ENCODE measurements at regions not wholly inside any gene's neighbourhood (a gene's known extent, or its start where the extent isn't known, plus 50 kb on each side); places are given as distances from the start of the nearest gene placed in this dataset.

DNA sequence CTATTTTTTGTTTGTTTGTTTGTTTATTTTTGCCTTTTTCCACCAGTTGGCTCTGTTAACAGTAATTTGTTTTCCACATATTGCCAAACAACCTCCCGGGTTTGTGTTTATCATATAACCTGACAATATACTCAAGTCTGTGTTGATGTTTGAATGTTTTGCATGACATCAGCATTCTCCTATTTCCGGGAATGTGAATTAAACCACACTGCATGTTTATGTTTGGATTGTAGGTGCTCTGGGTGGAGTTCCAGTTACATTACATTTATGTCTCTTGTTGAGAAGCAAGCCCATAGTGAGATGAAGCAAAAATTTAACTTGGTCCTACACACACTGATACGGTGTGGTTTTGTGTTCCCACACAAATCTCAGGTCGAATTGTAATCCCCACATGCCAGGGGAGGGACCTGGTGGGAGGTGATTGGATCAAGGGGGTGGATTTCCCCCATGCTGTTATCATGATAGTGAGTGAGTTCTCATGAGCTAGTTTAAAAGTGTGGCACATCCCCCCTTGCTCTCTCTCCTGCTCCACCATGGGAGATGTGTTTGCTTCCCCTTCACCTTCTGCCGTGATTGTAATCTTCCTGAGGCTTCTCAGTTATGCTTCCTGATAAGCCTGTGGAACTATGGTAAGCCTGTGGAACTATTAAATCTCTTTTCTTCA lies 54.4 kb upstream of the CLNK start:
- DNase-seq: no peak

DNA sequence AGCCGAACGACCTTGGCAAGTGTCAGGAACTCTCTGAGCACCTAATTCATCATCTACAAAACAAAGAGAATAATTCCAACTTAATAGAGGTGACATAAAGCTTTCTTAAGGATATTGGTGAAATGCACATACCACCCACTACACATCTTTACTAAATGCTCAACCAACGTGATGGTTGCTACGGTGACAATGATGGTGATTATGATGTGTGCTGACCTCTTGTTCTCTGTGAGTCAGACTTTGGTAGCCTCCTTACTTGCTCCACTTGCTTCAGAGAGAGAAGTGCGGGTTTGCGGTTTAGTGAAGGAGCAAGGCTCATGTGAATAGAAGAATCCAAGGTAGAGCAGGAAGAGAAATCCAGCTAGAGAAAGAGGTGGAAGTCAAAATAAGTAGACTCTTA lies 52.8 kb upstream of the CLNK start:
- DNase-seq: no peak

DNA sequence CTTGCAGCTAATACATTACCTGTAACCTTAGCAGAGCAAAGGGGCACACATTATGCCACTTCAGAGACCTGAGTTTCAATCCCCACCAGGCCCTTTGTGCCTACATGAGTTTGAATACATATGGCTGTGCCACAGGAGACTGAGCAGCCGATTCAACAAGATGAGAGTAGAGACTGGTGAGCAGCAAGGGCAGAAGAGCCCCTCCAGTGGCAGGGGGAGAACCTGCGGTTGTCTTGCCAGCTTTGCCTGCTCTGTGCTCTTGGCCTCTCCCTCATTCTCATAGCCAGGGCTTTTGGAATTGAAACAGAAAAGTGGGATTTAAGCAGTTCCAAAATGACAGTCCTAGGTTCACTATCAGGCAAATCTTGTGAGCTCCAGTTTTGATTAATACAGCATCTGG lies 52.3 kb upstream of the CLNK start:
- DNase-seq: no peak

DNA sequence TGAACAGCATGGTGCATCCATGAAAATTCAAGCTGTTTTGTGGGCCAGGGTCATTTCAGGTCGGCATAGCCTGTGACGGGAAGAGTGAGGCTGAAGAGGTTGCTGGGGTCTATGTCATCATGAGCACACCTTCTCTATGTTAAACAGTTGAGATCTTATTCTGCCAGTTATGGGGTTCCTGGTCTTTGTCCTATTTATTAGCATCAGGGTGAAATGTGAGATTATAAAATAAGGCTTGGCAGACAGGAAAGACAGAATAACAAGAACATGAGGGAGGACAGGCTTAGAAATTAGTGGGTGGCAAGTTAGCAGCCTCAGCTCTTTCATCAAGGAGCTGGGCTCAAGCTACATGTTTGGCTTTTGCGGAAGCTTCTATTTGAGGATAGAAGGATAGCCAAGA lies 51.7 kb upstream of the CLNK start:
- no peak for DNase-seq

DNA sequence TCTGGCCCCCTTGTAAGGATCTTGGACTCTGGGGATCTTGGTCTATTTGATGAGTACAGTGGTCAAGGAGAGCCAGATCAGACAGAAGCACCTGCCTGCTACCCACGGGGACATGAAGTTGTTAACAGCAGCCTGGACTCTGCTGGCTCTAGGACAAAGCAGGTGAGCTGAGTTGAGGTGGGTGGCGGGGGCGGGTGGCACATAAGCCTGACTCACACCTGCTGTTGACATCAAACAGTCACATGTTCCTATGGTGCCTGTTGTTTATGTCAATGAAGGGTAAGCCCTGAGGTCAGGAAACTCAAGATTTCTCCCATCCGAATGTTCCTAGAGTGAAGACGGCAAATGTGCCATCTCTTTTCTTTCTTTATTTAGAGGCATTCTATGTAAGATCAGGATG lies 50.1 kb upstream of the CLNK start:
- DNase-seq: no peak

All from islet precursor cell (in vitro differentiated cells).